Vagina (tissue), 2 donors: ENCODE measurements at regions not wholly inside any gene's neighbourhood (a gene's known extent, or its start where the extent isn't known, plus 50 kb on each side); places are given as distances from the start of the nearest gene placed in this dataset.
"Not testable (repeated sequence)": the region's sequence is repeated elsewhere in the genome, so short reads cannot be mapped to it uniquely, and the experiment has no call there.

Experiments used
- POLR2A ChIP-seq, 2 donors: fragments of 450-650 bp; IDR thresholded peaks; one replicate each; pipeline ENCODE4 v1.6.1; 2017; ENCODE audit warnings: antibody characterized with exemption in 2 of 2, mild to moderate bottlenecking in 2 of 2, moderate library complexity in 2 of 2
- TF ChIP-seq, protein P1 (sequence below), 3 experiments: fragments of 450-650 bp in 2 of 3; fragments of 200-600 bp in 1 of 3; sonication (generic) in 1 of 3; IDR thresholded peaks; one replicate each; pipeline ENCODE4 v1.5.1; 2017 to 2019; ENCODE audit warnings: antibody characterized with exemption in 3 of 3, mild to moderate bottlenecking in 2 of 3, moderate library complexity in 2 of 3

DNA sequence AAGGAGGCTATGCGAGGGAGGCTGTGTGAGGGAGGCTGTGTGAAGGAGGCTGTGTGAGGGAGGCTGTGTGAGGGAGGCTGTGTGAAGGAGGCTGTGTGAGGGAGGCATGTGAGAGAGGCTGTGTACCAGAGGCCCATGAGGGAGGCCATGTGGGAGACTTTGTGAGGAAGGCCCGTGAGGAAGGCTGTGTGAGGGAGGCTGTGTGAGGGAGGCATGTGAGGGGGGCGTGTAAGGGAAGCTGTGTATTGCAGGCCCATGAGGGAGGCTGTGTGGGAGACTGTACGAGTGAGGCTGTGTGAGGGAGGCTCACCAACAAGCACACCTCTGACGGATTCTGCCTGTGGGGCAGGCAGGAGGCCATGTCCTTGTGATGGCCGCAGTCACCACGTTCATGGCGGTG, 122.7 kb upstream of the RNF32 start:
- TF ChIP-seq, protein P1, sequence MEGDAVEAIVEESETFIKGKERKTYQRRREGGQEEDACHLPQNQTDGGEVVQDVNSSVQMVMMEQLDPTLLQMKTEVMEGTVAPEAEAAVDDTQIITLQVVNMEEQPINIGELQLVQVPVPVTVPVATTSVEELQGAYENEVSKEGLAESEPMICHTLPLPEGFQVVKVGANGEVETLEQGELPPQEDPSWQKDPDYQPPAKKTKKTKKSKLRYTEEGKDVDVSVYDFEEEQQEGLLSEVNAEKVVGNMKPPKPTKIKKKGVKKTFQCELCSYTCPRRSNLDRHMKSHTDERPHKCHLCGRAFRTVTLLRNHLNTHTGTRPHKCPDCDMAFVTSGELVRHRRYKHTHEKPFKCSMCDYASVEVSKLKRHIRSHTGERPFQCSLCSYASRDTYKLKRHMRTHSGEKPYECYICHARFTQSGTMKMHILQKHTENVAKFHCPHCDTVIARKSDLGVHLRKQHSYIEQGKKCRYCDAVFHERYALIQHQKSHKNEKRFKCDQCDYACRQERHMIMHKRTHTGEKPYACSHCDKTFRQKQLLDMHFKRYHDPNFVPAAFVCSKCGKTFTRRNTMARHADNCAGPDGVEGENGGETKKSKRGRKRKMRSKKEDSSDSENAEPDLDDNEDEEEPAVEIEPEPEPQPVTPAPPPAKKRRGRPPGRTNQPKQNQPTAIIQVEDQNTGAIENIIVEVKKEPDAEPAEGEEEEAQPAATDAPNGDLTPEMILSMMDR (IDR thresholded peaks at IDR 0.05), result not testable (repeated sequence)
- TF ChIP-seq POLR2A (IDR thresholded peaks at IDR 0.05), result not testable (repeated sequence)
